22Rv1 (cell line): ENCODE measurements at regions not wholly inside any gene's neighbourhood (a gene's known extent, or its start where the extent isn't known, plus 50 kb on each side); places are given as distances from the start of the nearest gene placed in this dataset.

ENCODE experiments used
- ZFX ChIP-seq: fragments of 450-650 bp; IDR thresholded peaks from 2 replicates; pipeline ENCODE4 v1.6.1; 2017; ENCODE audit warnings: antibody characterized with exemption, borderline replicate concordance
- TF ChIP-seq, protein P1 (sequence below): fragments of 450-650 bp; IDR thresholded peaks from 2 replicates; pipeline ENCODE4 v1.5.1; 2017; ENCODE audit warnings: mild to moderate bottlenecking

DNA sequence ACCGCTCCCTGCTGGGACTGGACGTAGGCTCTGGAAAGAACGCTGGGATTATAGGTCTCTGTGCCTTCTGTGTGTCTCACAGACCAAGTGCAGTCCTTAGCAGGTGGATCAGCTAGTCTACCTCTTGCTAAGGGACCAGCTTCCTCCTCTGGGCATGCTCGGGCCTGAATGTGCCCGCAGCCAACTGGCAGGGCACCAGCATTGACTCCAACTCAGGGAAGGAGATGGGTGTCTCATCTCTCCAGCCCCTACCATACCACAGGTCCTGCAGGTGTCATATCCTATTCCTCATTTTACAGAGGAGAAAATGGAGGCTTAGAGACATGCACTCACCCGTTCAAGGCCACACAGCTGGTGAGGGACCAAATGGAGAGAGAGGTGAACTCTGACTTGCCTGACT lies 340.2 kb downstream of the PTPRU start:
- TF ChIP-seq, protein P1, sequence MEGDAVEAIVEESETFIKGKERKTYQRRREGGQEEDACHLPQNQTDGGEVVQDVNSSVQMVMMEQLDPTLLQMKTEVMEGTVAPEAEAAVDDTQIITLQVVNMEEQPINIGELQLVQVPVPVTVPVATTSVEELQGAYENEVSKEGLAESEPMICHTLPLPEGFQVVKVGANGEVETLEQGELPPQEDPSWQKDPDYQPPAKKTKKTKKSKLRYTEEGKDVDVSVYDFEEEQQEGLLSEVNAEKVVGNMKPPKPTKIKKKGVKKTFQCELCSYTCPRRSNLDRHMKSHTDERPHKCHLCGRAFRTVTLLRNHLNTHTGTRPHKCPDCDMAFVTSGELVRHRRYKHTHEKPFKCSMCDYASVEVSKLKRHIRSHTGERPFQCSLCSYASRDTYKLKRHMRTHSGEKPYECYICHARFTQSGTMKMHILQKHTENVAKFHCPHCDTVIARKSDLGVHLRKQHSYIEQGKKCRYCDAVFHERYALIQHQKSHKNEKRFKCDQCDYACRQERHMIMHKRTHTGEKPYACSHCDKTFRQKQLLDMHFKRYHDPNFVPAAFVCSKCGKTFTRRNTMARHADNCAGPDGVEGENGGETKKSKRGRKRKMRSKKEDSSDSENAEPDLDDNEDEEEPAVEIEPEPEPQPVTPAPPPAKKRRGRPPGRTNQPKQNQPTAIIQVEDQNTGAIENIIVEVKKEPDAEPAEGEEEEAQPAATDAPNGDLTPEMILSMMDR = no peak
- TF ChIP-seq ZFX = no peak
